Activated B cell treated with CpG ODN at 0.5 μM for 24 hours (primary cell): ENCODE measurements at regions not wholly inside any gene's neighbourhood (a gene's known extent, or its start where the extent isn't known, plus 50 kb on each side); places are given as distances from the start of the nearest gene placed in this dataset.
"Not testable (repeated sequence)": the region's sequence is repeated elsewhere in the genome, so short reads cannot be mapped to it uniquely, and the experiment has no call there.

Source experiments
- ATAC-seq: fragments of 200-7000 bp; cut with Tn5 transposase; one replicate; pipeline ENCODE4 v1.10.0; 2021; ENCODE audit warnings: low read depth, mild to moderate bottlenecking, moderate library complexity
- CTCF ChIA-PET: fragments of 350-600 bp; sonication (Branson Sonifier 250); formaldehyde crosslinking; loops from one replicate; lab custom pipeline; 2021; ENCODE audit warnings: antibody characterized with exemption; lab: Charles Lee
- POLR2A ChIA-PET: fragments of 350-600 bp; sonication (Branson Sonifier 250); formaldehyde crosslinking; loops from one replicate; lab custom pipeline; 2021; ENCODE audit warnings: antibody characterized with exemption; lab: Charles Lee
- DNase-seq: peaks from one replicate; pipeline ENCODE4 v3.0.0; 2022
- H3K27ac Mint-ChIP-seq: one replicate; pipeline ENCODE4 v1.8.0; 2020; ENCODE audit warnings: mixed read lengths
- H3K27me3 Mint-ChIP-seq: one replicate; pipeline ENCODE4 v1.8.0; 2021; ENCODE audit warnings: mixed read lengths
- H3K36me3 Mint-ChIP-seq: one replicate; pipeline ENCODE4 v1.8.0; 2021; ENCODE audit warnings: low read depth, mixed read lengths
- H3K4me1 Mint-ChIP-seq: one replicate; pipeline ENCODE4 v1.8.0; 2021; ENCODE audit warnings: mixed read lengths
- H3K4me3 Mint-ChIP-seq: one replicate; pipeline ENCODE4 v1.8.0; 2020; ENCODE audit warnings: mild to moderate bottlenecking, mixed read lengths
- H3K9me3 Mint-ChIP-seq: one replicate; pipeline ENCODE4 v1.8.0; 2020; ENCODE audit warnings: mixed read lengths
- CTCF ChIP-seq: fragments of 200-600 bp; IDR thresholded peaks from one replicate; pipeline ENCODE4 v1.8.0; 2022; ENCODE audit warnings: antibody characterized with exemption, mild to moderate bottlenecking
- intact Hi-C: fragments of 100-400 bp; cut with micrococcal nuclease; formaldehyde crosslinking; loops from one replicate; pipeline ENCODE4 v1.15.1; 2024

- Mint-ChIP-seq H3K9me3 (peaks cover 3% of the 10 kb centered on the region), H3K27ac (no peak overlapping the region)
- POLR2A ChIA-PET: no interaction called here
Measured at GRCh38 chr1:214864896-214865688, 217.4 kb upstream of the KCNK2 start.

GRCh38 chr1:214870426-214870825 lies 212.1 kb upstream of the KCNK2 start:
- H3K36me3 Mint-ChIP-seq, H3K27ac Mint-ChIP-seq, H3K9me3 Mint-ChIP-seq, DNase-seq, H3K27me3 Mint-ChIP-seq, H3K4me3 Mint-ChIP-seq, ATAC-seq, POLR2A ChIA-PET, H3K4me1 Mint-ChIP-seq, CTCF ChIA-PET, intact Hi-C loops: not testable (repeated sequence)

More at GRCh38 chr1:214864896-214865688, 217.4 kb upstream of the KCNK2 start:
- intact Hi-C loops: no loop called here
- ATAC-seq: no peak
- DNase-seq: no peak
- Mint-ChIP-seq H3K27me3 (no peaks in the 10 kb centered on the region), H3K4me3 (no peak overlapping the region), H3K4me1 (no peaks in the 10 kb centered on the region), H3K36me3 (no peaks in the 10 kb centered on the region)
- TF ChIP-seq CTCF: no peak
- CTCF ChIA-PET: no interaction called here

- ATAC-seq: no peak
- Mint-ChIP-seq H3K27ac (no peak overlapping the region), H3K9me3 (peaks cover 4% of the 10 kb centered on the region), H3K36me3 (no peaks in the 10 kb centered on the region), H3K27me3 (no peaks in the 10 kb centered on the region), H3K4me3 (no peak overlapping the region), H3K4me1 (no peaks in the 10 kb centered on the region)
- intact Hi-C loops: no loop called here
- TF ChIP-seq CTCF: no peak
- no peak for DNase-seq
- ChIA-PET POLR2A (no interaction called here), CTCF (no interaction called here)
Measured at GRCh38 chr1:214880956-214881355, 201.6 kb upstream of the KCNK2 start.

- no peak overlapping the region for H3K27ac Mint-ChIP-seq
- intact Hi-C loops: no loop called here
- no peaks in the 10 kb centered on the region for H3K36me3 Mint-ChIP-seq
- ChIA-PET CTCF (no interaction called here), POLR2A (no interaction called here)
- H3K4me3 Mint-ChIP-seq: no peak overlapping the region
- DNase-seq (no peak), ATAC-seq (no peak)
- no peaks in the 10 kb centered on the region for H3K4me1 Mint-ChIP-seq
- no peaks in the 10 kb centered on the region for H3K27me3 Mint-ChIP-seq
- no peak for TF ChIP-seq CTCF
- peaks cover 4% of the 10 kb centered on the region for H3K9me3 Mint-ChIP-seq
Measured at GRCh38 chr1:214882616-214883015, 199.9 kb upstream of the KCNK2 start.

GRCh38 chr1:214895011-214895600 lies 187.4 kb upstream of the KCNK2 start:
- intact Hi-C loops: no loop called here
- POLR2A ChIA-PET: no interaction called here
- no peak for TF ChIP-seq CTCF
- H3K4me3 Mint-ChIP-seq: no peak overlapping the region
- peaks cover 2% of the 10 kb centered on the region for H3K9me3 Mint-ChIP-seq
- H3K36me3 Mint-ChIP-seq: no peaks in the 10 kb centered on the region
- DNase-seq: no peak
- no peak overlapping the region for H3K27ac Mint-ChIP-seq
- CTCF ChIA-PET: no interaction called here
- ATAC-seq: no peak
- H3K27me3 Mint-ChIP-seq: no peaks in the 10 kb centered on the region
- H3K4me1 Mint-ChIP-seq: no peaks in the 10 kb centered on the region
